Mammary epithelial cell (primary cell): ENCODE measurements at regions not wholly inside any gene's neighbourhood (a gene's known extent, or its start where the extent isn't known, plus 50 kb on each side); places are given as distances from the start of the nearest gene placed in this dataset.

Source experiments
- CTCF ChIP-seq, 2 donors: IDR thresholded peaks in 1 of 2; conservative IDR thresholded peaks in 1 of 2; 2 replicates each; pipeline ENCODE4 v1.5.1; 2011 to 2012; ENCODE audit warnings: inconsistent platforms in 2 of 2, low read length in 2 of 2, mild to moderate bottlenecking in 2 of 2, control low read depth in 1 of 2, low read depth in 1 of 2; ENCODE audit not compliant: insufficient read depth in 1 of 2; ENCODE audit errors: extremely low read depth in 1 of 2
- EZH2 ChIP-seq: IDR thresholded peaks from 2 replicates; pipeline ENCODE4 v1.6.1; 2012; ENCODE audit warnings: low read length, inconsistent platforms, borderline replicate concordance

DNA sequence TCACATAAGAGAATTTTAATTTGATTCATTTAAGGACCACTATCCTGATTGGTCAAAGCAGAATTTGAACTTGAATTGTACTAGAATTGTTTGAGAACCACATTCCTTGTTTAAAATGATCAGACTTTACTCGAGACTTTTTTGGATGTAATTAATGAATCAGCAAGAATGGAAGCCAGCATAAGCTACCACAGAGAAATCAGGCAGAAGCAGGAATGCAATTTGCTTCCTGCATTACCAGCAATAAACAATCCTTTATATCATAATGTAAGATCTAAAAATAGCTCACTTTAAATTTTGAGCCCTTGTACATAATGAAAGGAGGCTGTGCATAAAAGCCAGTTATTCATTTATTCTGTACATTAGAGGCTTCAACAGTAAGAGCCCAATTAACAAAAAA, 119.8 kb upstream of the BACE2 start:
- TF ChIP-seq CTCF (conservative IDR thresholded peaks at IDR 0.05 in 1 of 2, IDR thresholded peaks at IDR 0.05 in 1 of 2; ENCODE audit: extremely low read depth in 1 of 2, insufficient read depth in 1 of 2, low read depth in 1 of 2, low read length in 2 of 2) (no peak), EZH2 (no peak)
